HUES48 (cell line): ENCODE measurements at regions not wholly inside any gene's neighbourhood (a gene's known extent, or its start where the extent isn't known, plus 50 kb on each side); places are given as distances from the start of the nearest gene placed in this dataset.
"Not testable (repeated sequence)": the region's sequence is repeated elsewhere in the genome, so short reads cannot be mapped to it uniquely, and the experiment has no call there.

Source experiments
- H3K27ac ChIP-seq: one replicate; pipeline ENCODE4 v1.7.0; 2013; ENCODE audit warnings: low read depth, low read length, inconsistent platforms
- H3K27me3 ChIP-seq: 2 replicates; pipeline ENCODE4 v1.6.1; 2013; ENCODE audit warnings: mild to moderate bottlenecking, low read length; ENCODE audit not compliant: control insufficient read depth, insufficient read depth
- H3K36me3 ChIP-seq: 2 replicates; pipeline ENCODE4 v1.6.1; 2013; ENCODE audit warnings: low read length; ENCODE audit not compliant: control insufficient read depth, insufficient read depth
- H3K4me1 ChIP-seq: 2 replicates; pipeline ENCODE4 v1.6.1; 2013; ENCODE audit warnings: mild to moderate bottlenecking, low read length; ENCODE audit not compliant: control insufficient read depth, insufficient read depth
- H3K4me3 ChIP-seq: 2 replicates; pipeline ENCODE4 v1.5.1; 2013; ENCODE audit warnings: mild to moderate bottlenecking, low read depth, low read length
- H3K9ac ChIP-seq: 2 replicates; pipeline ENCODE4 v1.6.1; 2013; ENCODE audit warnings: mild to moderate bottlenecking, low read depth, low read length, moderate library complexity
- H3K9me3 ChIP-seq: 2 replicates; pipeline ENCODE4 v1.6.1; 2013; ENCODE audit warnings: low read length; ENCODE audit not compliant: control insufficient read depth, insufficient read depth

DNA sequence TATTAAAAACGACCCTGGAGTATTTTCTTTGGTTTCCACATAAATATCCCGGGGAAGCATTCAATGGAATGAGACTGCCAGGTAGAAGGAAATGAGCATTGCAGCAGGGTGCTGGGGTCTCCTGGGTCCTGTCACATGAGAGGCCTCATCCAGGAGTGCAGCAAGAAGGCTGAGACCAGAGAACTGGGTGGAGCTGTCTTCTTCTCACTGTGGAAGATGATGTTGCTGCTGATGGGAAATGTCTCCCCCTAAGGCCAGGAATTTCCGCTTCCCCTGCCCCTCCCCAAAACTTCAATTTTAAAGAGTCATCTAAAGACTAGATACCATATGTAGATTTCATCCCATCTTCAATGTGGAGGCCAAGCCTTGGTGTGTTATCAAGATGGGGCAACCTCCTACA lies 95.2 kb upstream of the SIX2 start:
- no peak overlapping the region for H3K9ac ChIP-seq
- no peaks in the 10 kb centered on the region for H3K4me1 ChIP-seq
- no peaks in the 10 kb centered on the region for H3K27me3 ChIP-seq
- no peak overlapping the region for H3K27ac ChIP-seq
- no peak overlapping the region for H3K4me3 ChIP-seq
- H3K36me3 ChIP-seq, result no peaks in the 10 kb centered on the region
- no peaks in the 10 kb centered on the region for H3K9me3 ChIP-seq

DNA sequence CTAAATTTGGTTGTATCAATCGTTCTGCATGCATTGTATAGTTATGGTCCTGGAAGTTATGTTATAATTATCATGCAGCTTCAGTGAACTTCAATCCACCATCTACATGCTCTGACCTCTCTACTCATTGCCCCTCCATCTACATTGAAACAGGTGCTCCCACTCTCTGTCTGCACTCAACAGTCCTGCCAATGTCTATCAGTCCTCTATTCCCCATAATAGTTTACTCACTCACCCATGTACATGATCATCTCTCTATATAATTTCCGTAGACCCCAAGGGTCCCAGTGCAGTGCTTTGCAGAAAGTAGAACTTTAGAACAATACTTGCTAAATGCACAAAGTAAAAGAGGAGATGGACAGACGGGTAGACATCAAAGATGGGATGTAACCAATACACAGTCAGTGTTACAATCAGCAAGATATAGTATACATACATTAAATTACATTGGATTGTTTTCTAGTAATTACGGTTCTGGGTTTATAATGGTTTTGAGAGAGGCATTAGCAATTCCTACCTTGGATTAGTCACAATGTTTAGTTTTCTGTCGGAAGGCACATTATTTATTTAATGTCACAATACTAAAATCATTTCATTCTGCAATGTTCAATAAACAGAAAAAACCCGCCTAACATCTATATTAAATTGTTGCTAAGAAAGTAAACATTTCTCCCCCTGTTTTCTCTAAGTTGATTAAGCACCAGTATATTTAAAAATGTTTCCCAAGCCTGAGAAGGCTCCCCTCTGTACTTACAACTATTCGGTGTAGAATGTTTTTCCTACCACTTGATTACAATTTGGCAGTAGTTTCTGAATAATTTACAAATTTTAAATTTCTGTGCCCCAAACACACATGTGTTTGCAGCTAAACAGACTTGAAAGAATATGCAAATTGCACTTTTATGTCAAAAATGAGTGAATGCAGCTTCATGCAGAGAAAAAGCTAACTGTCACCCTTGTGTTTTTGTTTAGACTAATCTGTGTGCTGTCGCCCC lies 94.4 kb upstream of the SIX2 start:
- no peak overlapping the region for H3K9ac ChIP-seq
- no peak overlapping the region for H3K4me3 ChIP-seq
- no peaks in the 10 kb centered on the region for H3K27me3 ChIP-seq
- no peak overlapping the region for H3K27ac ChIP-seq
- H3K9me3 ChIP-seq, result no peaks in the 10 kb centered on the region
- no peaks in the 10 kb centered on the region for H3K4me1 ChIP-seq
- no peaks in the 10 kb centered on the region for H3K36me3 ChIP-seq

DNA sequence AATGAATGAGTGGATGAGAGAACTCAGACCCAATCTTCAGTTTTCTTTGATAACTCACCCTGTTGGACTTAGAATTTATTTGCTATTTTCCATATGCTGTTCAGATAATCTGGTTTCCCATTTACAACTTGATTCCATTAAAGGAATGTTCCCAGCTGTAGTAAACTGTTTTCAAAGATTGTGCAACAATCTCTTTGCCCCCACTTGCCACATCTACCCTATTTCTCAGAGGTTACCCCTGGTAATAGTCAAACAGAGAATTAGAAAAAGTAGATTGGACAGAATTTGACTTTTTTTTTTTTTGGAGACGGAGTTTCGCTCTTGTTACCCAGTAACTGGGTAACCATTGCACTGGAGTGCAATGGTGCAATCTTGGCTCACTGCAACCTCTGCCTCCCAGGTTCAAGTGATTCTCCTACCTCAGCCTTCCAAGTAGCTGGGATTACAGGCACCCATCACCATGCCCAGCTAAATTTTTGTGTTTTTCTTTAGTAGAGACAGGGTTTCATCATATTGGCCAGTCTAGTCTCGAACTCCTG lies 93.4 kb upstream of the SIX2 start:
- H3K36me3 ChIP-seq, result no peaks in the 10 kb centered on the region
- no peaks in the 10 kb centered on the region for H3K9me3 ChIP-seq
- H3K27ac ChIP-seq, result no peak overlapping the region
- H3K9ac ChIP-seq, result no peak overlapping the region
- H3K27me3 ChIP-seq, result no peaks in the 10 kb centered on the region
- no peak overlapping the region for H3K4me3 ChIP-seq
- no peaks in the 10 kb centered on the region for H3K4me1 ChIP-seq

DNA sequence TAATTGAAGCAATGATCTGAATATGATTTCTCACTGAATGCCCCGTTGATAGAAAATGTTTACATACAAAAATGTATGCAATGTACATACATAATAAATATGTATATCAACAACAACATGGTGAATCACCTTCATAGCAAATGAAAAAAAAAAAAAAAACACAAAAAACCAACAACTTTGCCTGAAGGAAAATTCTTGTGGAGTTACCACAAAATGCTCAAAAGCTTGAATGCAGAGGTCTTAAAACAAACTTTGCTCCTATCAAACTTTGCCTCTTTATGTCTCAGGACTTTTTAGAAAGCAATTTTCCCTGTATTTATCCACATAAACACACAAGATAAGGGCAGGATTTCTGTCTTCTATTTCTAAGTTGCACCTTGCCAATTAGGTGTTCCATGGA lies 92.9 kb upstream of the SIX2 start:
- Histone ChIP-seq H3K9ac (no peak overlapping the region), H3K9me3 (no peaks in the 10 kb centered on the region), H3K4me1 (no peaks in the 10 kb centered on the region), H3K4me3 (no peak overlapping the region), H3K36me3 (no peaks in the 10 kb centered on the region), H3K27me3 (no peaks in the 10 kb centered on the region), H3K27ac (no peak overlapping the region)

DNA sequence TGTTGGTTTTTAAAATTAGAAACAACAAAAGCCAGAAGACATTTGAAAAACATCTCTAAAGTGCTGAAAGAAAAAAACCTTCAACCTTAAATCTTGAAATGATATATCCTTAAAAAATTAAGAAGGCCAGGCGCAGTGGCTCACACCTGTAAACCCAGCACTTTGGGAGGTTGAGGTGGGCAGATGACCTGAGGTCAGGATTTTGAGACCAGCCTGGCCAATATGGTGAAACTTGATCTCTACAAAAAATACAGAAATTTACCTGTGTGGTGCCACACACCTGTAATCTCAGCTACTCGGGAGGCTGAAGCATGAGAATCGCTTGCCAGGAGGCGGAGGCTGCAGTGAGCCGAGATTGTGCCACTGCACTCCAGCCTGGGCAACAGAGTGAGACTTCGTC lies 87.7 kb upstream of the SIX2 start:
- no peak overlapping the region for H3K9ac ChIP-seq
- H3K4me3 ChIP-seq, result no peak overlapping the region
- no peaks in the 10 kb centered on the region for H3K27me3 ChIP-seq
- H3K9me3 ChIP-seq, result no peaks in the 10 kb centered on the region
- H3K36me3 ChIP-seq, result no peaks in the 10 kb centered on the region
- H3K4me1 ChIP-seq, result no peaks in the 10 kb centered on the region
- no peak overlapping the region for H3K27ac ChIP-seq

DNA sequence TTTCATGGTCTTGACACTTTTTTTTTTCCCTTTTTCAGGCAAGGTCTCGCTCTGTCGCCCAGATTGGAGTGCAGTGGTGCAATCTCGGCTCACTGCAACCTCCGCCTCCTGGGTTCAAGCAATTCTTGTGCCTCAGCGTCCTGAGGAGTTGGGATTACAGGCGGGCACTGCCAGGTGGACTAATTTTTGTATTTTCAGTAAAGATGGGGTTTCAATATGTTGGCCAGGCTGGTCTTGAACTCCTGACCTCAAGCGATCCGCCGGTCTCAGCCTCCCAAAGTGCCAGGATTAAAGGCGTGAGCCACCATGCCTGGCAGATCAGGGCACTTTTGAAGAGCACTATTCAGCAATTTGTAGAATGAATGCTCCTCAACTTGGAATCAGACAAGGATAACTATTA lies 86.8 kb upstream of the SIX2 start:
- H3K36me3 ChIP-seq, H3K9me3 ChIP-seq, H3K27ac ChIP-seq, H3K4me1 ChIP-seq, H3K9ac ChIP-seq, H3K27me3 ChIP-seq, H3K4me3 ChIP-seq: not testable (repeated sequence)

DNA sequence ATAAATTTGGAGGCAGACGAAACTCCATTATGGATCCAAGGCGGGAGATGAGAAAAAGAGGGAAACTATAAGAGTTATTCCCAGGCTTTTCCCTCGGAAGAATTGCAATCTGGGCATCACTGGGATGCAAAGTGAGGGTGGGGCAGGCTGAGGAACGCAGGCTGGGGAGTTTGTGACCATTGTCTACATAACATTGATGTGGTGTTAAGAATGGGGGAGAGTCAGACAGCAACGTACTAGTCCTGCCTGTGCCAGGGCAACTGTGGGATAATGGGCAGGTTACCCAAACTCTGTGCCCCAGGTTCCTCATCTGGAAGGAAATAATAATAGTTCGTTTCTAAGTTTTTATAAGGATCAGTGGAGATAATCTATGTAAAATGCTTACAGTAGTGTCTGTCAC lies 84.4 kb upstream of the SIX2 start:
- no peak overlapping the region for H3K27ac ChIP-seq
- H3K9me3 ChIP-seq, result no peaks in the 10 kb centered on the region
- no peaks in the 10 kb centered on the region for H3K36me3 ChIP-seq
- H3K4me3 ChIP-seq, result no peak overlapping the region
- H3K27me3 ChIP-seq, result no peaks in the 10 kb centered on the region
- no peaks in the 10 kb centered on the region for H3K4me1 ChIP-seq
- no peak overlapping the region for H3K9ac ChIP-seq

DNA sequence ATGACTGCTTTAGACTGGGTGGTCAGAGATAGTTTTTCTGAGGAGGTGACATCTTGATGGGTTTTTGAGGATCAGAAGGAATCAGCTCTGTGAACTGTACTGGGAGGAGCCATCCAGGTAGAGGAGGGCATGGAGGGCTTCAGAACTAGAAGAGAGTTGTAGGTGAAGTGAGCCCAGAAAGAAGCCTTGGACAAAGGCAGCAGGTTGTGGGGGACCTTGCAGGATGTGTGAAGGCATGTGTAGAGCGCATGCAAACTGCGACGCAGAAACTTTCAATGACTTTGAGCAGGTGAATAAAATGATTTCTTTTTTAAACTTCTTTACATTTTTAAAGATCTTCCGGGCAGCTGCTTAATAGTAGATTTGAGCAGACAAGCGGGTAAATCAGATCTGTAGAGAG lies 83.9 kb upstream of the SIX2 start:
- Histone ChIP-seq H3K9me3 (no peaks in the 10 kb centered on the region), H3K4me1 (no peaks in the 10 kb centered on the region), H3K9ac (no peak overlapping the region), H3K27me3 (no peaks in the 10 kb centered on the region), H3K4me3 (no peak overlapping the region), H3K36me3 (no peaks in the 10 kb centered on the region), H3K27ac (no peak overlapping the region)

DNA sequence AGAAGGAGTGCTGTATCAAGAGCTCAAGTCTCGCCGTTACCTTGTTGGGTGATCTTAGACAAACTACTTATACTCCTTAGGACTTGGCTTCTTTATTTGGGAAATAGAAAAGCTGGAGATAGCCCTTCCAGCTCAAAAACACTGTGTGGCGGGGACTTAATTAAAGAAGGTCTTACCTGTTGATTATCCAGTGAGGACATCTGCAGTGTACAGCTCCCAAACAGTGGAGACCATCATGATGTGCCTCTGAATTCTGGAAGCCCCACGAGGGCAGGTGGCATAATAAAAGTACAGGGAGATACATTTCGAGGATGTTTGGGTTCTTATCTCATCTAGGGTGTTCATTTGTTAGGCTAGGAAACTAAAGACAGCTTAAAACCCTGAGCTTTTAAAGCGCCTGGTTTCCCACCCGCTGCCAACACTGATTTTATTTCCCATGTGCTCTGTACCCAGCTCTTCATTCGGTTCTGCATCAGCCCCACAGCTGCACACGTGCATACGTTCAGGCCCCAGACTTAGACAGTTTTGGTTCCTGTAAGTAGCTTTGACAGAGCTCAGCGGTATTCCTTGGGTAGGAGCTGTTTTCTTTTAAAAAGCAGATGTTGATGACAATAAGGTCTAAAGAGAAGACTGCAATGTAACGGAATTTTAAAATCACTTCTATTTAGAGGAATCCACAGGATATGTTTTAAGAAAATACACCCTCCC lies 80.5 kb upstream of the SIX2 start:
- H3K9me3 ChIP-seq, result no peaks in the 10 kb centered on the region
- no peak overlapping the region for H3K27ac ChIP-seq
- no peak overlapping the region for H3K9ac ChIP-seq
- no peaks in the 10 kb centered on the region for H3K4me1 ChIP-seq
- no peak overlapping the region for H3K4me3 ChIP-seq
- no peaks in the 10 kb centered on the region for H3K27me3 ChIP-seq
- no peaks in the 10 kb centered on the region for H3K36me3 ChIP-seq

DNA sequence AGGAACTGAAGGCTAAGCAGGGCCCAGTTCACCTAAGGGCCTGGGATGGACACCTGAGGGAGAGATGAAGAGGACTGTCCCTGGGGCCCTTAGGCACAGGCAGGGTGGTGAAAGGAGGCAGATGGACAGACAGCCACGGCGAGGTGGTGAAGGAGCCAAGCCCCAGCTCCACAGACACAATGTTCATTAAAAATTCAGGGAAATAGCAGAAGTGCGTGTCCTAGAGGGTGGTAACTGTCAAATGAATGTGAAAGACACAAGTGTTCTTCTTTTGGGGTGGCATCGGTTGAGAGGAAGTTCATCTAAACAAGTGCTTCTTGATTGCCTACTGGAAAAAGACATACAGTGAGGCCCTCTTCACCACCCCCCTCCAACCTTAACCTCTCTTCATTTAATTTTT lies 76.2 kb upstream of the SIX2 start:
- H3K27me3 ChIP-seq, result no peaks in the 10 kb centered on the region
- H3K9ac ChIP-seq, result no peak overlapping the region
- H3K4me3 ChIP-seq, result no peak overlapping the region
- H3K36me3 ChIP-seq, result no peaks in the 10 kb centered on the region
- H3K9me3 ChIP-seq, result no peaks in the 10 kb centered on the region
- no peaks in the 10 kb centered on the region for H3K4me1 ChIP-seq
- H3K27ac ChIP-seq, result no peak overlapping the region

DNA sequence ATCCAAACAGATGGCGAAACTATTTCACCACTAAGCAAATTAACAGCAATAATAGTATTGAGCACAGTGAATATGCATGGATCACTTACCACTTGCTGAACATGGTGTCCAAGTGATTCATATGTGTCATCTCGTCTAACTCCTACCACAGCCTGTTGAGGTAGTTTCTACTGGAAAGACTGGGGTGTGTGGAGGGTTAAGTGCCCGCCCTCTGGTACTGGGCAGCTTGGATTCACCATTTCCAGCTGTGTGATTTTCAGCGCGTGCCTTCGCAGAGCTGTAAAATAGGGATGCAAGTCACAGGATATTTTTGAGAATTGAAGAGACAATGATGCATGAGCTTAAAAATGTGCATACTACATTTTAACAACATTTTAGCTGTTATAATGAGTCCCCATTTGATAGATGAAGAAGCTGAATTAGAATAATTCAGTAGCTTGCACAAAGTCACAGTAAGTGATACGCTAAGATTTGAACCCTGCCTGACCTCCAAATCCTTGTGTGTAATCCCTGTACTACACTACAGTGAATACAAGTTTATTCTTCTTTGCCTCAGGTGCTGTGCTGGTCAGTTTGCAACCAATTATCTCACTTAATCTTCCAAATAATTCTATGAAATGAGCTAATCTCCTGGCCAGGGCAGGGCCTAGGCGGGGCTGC lies 75.2 kb upstream of the SIX2 start:
- Histone ChIP-seq H3K9me3 (no peaks in the 10 kb centered on the region), H3K9ac (no peak overlapping the region), H3K4me3 (no peak overlapping the region), H3K27me3 (no peaks in the 10 kb centered on the region), H3K36me3 (no peaks in the 10 kb centered on the region), H3K27ac (no peak overlapping the region), H3K4me1 (no peaks in the 10 kb centered on the region)
